Pancreas (tissue), 10 donors: ENCODE measurements at regions not wholly inside any gene's neighbourhood (a gene's known extent, or its start where the extent isn't known, plus 50 kb on each side); places are given as distances from the start of the nearest gene placed in this dataset.

Experiments
- ATAC-seq, 4 donors: fragments of 200-7000 bp; cut with Tn5 transposase; one replicate each; pipeline versions ENCODE4 v1.8.0 to v1.9.1; 2020; ENCODE audit warnings: mild to moderate bottlenecking in 4 of 4, moderate library complexity in 4 of 4
- DNase-seq, 6 donors: peaks; one replicate each; pipeline ENCODE4 v3.0.0-alpha.2; 2020
- FAIRE-seq: peaks from 2 replicates; lab custom pipeline; 2012; peaks lifted over from hg19 to GRCh38; lab: Jason Lieb, UNC
- H3K27ac ChIP-seq, 4 donors: fragments of 200-600 bp; sonication (generic); 1 replicate in 3 of 4; 2 replicates in 1 of 4; pipeline versions ENCODE4 v1.5.0 to v1.8.0; 2020
- H3K27me3 ChIP-seq, 4 donors: fragments of 200-600 bp; one replicate each; pipeline ENCODE4 v1.8.0; 2021
- H3K36me3 ChIP-seq, 3 donors: fragments of 200-600 bp; sonication (generic) in 1 of 3; one replicate each; pipeline versions ENCODE4 v1.5.0 to v1.8.0; 2020 to 2021
- H3K4me1 ChIP-seq, 3 donors: fragments of 200-600 bp; one replicate each; pipeline ENCODE4 v1.8.0; 2021
- H3K4me3 ChIP-seq, 4 donors: fragments of 200-600 bp; sonication (generic) in 2 of 4; one replicate each; pipeline versions ENCODE4 v1.5.0 to v1.8.0; 2020 to 2021
- H3K9me3 ChIP-seq, 4 donors: fragments of 200-600 bp; one replicate each; pipeline ENCODE4 v1.8.0; 2021
- WGBS, 2 donors: extraction: QIAGEN DNeasy Blood & Tissue Kit; methylation state at CpG; one replicate each; pipeline ENCODE4 v1.1.7; 2013; 5-methylcytosine and 5-hydroxymethylcytosine counted together
- intact Hi-C, 3 donors: fragments of 100-400 bp; cut with DNase I; formaldehyde crosslinking; loops; one replicate each; pipeline versions ENCODE4 v1.11.1 to v1.14.2; 2022
- TF ChIP-seq, protein P1 (sequence below), 4 donors: fragments of 200-600 bp; sonication (generic) in 3 of 4; IDR thresholded peaks; one replicate each; pipeline versions ENCODE4 v1.5.0 to v1.8.0; 2021; ENCODE audit warnings: antibody characterized with exemption in 4 of 4
- donor health status: healthy with polysubstance abuse.
- donor health status: DM: no; HTN: no; CAD: no; lungs with moderate emphysema.
- donor health status: DM: no; HTN: no; CAD: no.
- donor health status: control.
- donor health status: control.
- donor health status: Bipolar disorder and iron deficiency.
- donor health status: DM: yes; HTN: yes; CAD: no.
- donor health status: DM: no; HTN: no; CAD: no.
- donor health status: DM: no; HTN: no; CAD: no.
- donor health status: DM: yes; HTN: yes; CAD: no.

- no peaks in the 10 kb centered on the region for H3K9me3 ChIP-seq
- H3K4me1 ChIP-seq: no peaks in the 10 kb centered on the region
- no peaks in the 10 kb centered on the region for H3K27me3 ChIP-seq
- H3K36me3 ChIP-seq: no peaks in the 10 kb centered on the region
- no peak for FAIRE-seq
- no peak for DNase-seq
- 67 to 76% methylated on average over 3 of the region's 3 CpGs for WGBS, 2 donors
- TF ChIP-seq, protein P1, sequence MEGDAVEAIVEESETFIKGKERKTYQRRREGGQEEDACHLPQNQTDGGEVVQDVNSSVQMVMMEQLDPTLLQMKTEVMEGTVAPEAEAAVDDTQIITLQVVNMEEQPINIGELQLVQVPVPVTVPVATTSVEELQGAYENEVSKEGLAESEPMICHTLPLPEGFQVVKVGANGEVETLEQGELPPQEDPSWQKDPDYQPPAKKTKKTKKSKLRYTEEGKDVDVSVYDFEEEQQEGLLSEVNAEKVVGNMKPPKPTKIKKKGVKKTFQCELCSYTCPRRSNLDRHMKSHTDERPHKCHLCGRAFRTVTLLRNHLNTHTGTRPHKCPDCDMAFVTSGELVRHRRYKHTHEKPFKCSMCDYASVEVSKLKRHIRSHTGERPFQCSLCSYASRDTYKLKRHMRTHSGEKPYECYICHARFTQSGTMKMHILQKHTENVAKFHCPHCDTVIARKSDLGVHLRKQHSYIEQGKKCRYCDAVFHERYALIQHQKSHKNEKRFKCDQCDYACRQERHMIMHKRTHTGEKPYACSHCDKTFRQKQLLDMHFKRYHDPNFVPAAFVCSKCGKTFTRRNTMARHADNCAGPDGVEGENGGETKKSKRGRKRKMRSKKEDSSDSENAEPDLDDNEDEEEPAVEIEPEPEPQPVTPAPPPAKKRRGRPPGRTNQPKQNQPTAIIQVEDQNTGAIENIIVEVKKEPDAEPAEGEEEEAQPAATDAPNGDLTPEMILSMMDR (IDR thresholded peaks at IDR 0.05): no peak
- H3K4me3 ChIP-seq: no peak overlapping the region
- intact Hi-C loops: no loop called here
- H3K27ac ChIP-seq: no peak overlapping the region
- no peak for ATAC-seq
Observed at GRCh38 chr4:117327491-117327890, 242.1 kb upstream of the TRAM1L1 start.

DNA sequence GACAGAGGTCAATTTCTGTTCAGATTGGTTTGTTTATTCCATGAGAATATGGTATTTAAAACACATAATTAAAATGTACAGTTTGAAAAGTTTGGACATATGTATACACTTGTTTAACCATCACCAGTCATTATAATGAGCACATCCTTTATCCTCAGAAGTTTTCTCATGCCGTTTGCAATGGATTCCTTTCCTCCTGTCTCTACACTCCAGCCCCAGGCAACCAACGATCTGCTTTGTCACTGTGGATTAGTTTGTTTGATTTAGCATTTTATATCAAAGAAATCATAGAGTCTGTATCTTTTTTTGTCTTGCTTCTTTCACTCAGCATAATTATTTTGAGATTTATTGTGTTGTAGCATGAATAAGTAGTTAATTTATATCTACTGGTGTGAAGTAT, 243.0 kb upstream of the TRAM1L1 start:
- ATAC-seq: no peak
- Histone ChIP-seq H3K36me3 (no peaks in the 10 kb centered on the region), H3K9me3 (no peaks in the 10 kb centered on the region), H3K27me3 (no peaks in the 10 kb centered on the region), H3K4me1 (no peaks in the 10 kb centered on the region), H3K27ac (no peak overlapping the region), H3K4me3 (no peak overlapping the region)
- FAIRE-seq: no peak
- no peak for DNase-seq
- 16 to 21% methylated on average over 2 of the region's 2 CpGs for WGBS, 2 donors
- TF ChIP-seq, protein P1 (IDR thresholded peaks at IDR 0.05): no peak
- intact Hi-C loops: no loop called here

DNA sequence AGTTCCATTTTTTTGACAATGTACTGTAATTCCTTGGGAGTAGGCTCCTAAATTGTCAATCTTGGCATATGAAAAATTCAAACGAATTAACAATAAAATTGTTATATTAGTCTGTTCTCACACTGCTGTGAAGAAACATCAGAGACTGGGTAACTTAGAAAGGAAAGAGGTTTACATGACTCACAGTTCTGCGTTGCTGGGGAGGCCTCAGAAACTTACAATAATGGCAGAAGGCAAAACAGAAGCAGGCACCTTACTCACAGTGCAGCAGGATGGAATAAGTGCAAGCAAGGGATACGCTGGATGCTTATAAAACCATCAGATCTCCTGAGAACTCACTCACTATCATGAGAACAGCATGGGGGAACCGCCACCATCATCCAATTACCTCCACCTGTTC, 246.4 kb upstream of the TRAM1L1 start:
- FAIRE-seq: no peak
- TF ChIP-seq, protein P1 (IDR thresholded peaks at IDR 0.05): no peak
- H3K4me3 ChIP-seq: no peak overlapping the region
- H3K27ac ChIP-seq: no peak overlapping the region
- no peaks in the 10 kb centered on the region for H3K4me1 ChIP-seq
- 60 to 70% methylated on average over 4 of the region's 4 CpGs for WGBS, 2 donors
- ATAC-seq: no peak
- H3K36me3 ChIP-seq: no peaks in the 10 kb centered on the region
- intact Hi-C loops: no loop called here
- no peaks in the 10 kb centered on the region for H3K27me3 ChIP-seq
- no peaks in the 10 kb centered on the region for H3K9me3 ChIP-seq
- DNase-seq: no peak

GRCh38 chr4:117334451-117335188, 249.2 kb upstream of the TRAM1L1 start:
- Histone ChIP-seq H3K27ac (no peak overlapping the region), H3K27me3 (no peaks in the 10 kb centered on the region), H3K9me3 (no peaks in the 10 kb centered on the region), H3K4me3 (no peak overlapping the region), H3K36me3 (no peaks in the 10 kb centered on the region), H3K4me1 (no peaks in the 10 kb centered on the region)
- no peak for FAIRE-seq
- no peak for DNase-seq
- WGBS, 2 donors: 67 to 79% methylated on average over 7 of the region's 7 CpGs
- intact Hi-C loops: no loop called here
- ATAC-seq: no peak
- TF ChIP-seq, protein P1 (IDR thresholded peaks at IDR 0.05): no peak

GRCh38 chr4:117357437-117357836, 272.1 kb upstream of the TRAM1L1 start:
- no peaks in the 10 kb centered on the region for H3K9me3 ChIP-seq
- intact Hi-C loops: no loop called here
- 53 to 59% methylated on average over 5 of the region's 5 CpGs for WGBS, 2 donors
- H3K4me3 ChIP-seq: no peak overlapping the region
- no peak for FAIRE-seq
- TF ChIP-seq, protein P1 (IDR thresholded peaks at IDR 0.05): no peak
- no peak for ATAC-seq
- H3K27ac ChIP-seq: no peak overlapping the region
- H3K27me3 ChIP-seq: peaks cover 0 to 4% (median 0%) of the 10 kb centered on the region in 4 donors
- no peaks in the 10 kb centered on the region for H3K4me1 ChIP-seq
- no peak for DNase-seq
- H3K36me3 ChIP-seq: no peaks in the 10 kb centered on the region
